Osteoblast (primary cell): ENCODE measurements at regions not wholly inside any gene's neighbourhood (a gene's known extent, or its start where the extent isn't known, plus 50 kb on each side); places are given as distances from the start of the nearest gene placed in this dataset.
"Not testable (repeated sequence)": the region's sequence is repeated elsewhere in the genome, so short reads cannot be mapped to it uniquely, and the experiment has no call there.

ENCODE experiments used
- DNase-seq: peaks from one replicate; pipeline ENCODE4 v3.0.0; 2011; ENCODE audit warnings: low spot score, mixed read lengths; ENCODE audit not compliant: insufficient read length; ENCODE audit errors: missing footprints
- H2AFZ ChIP-seq: 2 replicates; pipeline ENCODE4 v1.6.0; 2011; ENCODE audit warnings: mild to moderate bottlenecking, low read length
- H3K27ac ChIP-seq: 2 replicates; pipeline ENCODE4 v1.5.1; 2011; ENCODE audit warnings: mild to moderate bottlenecking, low read depth, low read length, moderate library complexity
- H3K27me3 ChIP-seq: 2 replicates; pipeline ENCODE4 v1.6.0; 2012; ENCODE audit warnings: mild to moderate bottlenecking, control low read depth, inconsistent platforms, low read length, moderate library complexity; ENCODE audit not compliant: insufficient read depth
- H3K36me3 ChIP-seq: 2 replicates; pipeline ENCODE4 v1.5.1; 2011; ENCODE audit warnings: mild to moderate bottlenecking, low read length, control low read depth, moderate library complexity; ENCODE audit not compliant: insufficient read depth
- H3K4me1 ChIP-seq: 2 replicates; pipeline ENCODE4 v1.5.1; 2011; ENCODE audit warnings: mild to moderate bottlenecking, low read length, control low read depth, moderate library complexity; ENCODE audit not compliant: insufficient read depth
- H3K4me2 ChIP-seq: 2 replicates; pipeline ENCODE4 v1.6.0; 2011; ENCODE audit warnings: mild to moderate bottlenecking, low read length; ENCODE audit not compliant: insufficient read depth
- H3K4me3 ChIP-seq: fragments of 200-600 bp; sonication (generic); 3 replicates; pipeline ENCODE4 v1.5.1; 2012; ENCODE audit warnings: mild to moderate bottlenecking, low read length, inconsistent platforms; ENCODE audit not compliant: insufficient read depth
- H3K79me2 ChIP-seq: 2 replicates; pipeline ENCODE4 v1.6.0; 2012; ENCODE audit warnings: mild to moderate bottlenecking, low read length, control low read depth, inconsistent platforms; ENCODE audit not compliant: insufficient read depth
- H3K9me3 ChIP-seq: 2 replicates; pipeline ENCODE4 v1.5.1; 2011; ENCODE audit warnings: low read depth, low read length, control low read depth
- H4K20me1 ChIP-seq: 2 replicates; pipeline ENCODE4 v1.6.0; 2012; ENCODE audit warnings: mild to moderate bottlenecking, low read length, control low read depth; ENCODE audit not compliant: insufficient read depth
- TF ChIP-seq, protein P1 (sequence below): IDR thresholded peaks from 2 replicates; pipeline ENCODE4 v1.5.1; 2011; ENCODE audit warnings: mild to moderate bottlenecking, low read depth, low read length, moderate library complexity; ENCODE audit errors: extremely low read depth

- Histone ChIP-seq H2AFZ (peak overlapping the region; percentile 83), H3K27ac (peak overlapping the region; percentile 11), H3K4me2 (peak overlapping the region; percentile 1)
These were observed 54.5 kb upstream of the GATA2 start for GRCh38 chr3:128547368-128547987.

GRCh38 chr3:128546646-128547045 lies 53.6 kb upstream of the GATA2 start:
- no peaks in the 10 kb centered on the region for H3K79me2 ChIP-seq
- no peaks in the 10 kb centered on the region for H3K36me3 ChIP-seq
- no peak overlapping the region for H2AFZ ChIP-seq
- TF ChIP-seq, protein P1, sequence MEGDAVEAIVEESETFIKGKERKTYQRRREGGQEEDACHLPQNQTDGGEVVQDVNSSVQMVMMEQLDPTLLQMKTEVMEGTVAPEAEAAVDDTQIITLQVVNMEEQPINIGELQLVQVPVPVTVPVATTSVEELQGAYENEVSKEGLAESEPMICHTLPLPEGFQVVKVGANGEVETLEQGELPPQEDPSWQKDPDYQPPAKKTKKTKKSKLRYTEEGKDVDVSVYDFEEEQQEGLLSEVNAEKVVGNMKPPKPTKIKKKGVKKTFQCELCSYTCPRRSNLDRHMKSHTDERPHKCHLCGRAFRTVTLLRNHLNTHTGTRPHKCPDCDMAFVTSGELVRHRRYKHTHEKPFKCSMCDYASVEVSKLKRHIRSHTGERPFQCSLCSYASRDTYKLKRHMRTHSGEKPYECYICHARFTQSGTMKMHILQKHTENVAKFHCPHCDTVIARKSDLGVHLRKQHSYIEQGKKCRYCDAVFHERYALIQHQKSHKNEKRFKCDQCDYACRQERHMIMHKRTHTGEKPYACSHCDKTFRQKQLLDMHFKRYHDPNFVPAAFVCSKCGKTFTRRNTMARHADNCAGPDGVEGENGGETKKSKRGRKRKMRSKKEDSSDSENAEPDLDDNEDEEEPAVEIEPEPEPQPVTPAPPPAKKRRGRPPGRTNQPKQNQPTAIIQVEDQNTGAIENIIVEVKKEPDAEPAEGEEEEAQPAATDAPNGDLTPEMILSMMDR: no peak
- H4K20me1 ChIP-seq: no peaks in the 10 kb centered on the region
- peaks cover 27% of the 10 kb centered on the region for H3K4me1 ChIP-seq
- no peak overlapping the region for H3K4me2 ChIP-seq
- no peaks in the 10 kb centered on the region for H3K27me3 ChIP-seq
- no peak overlapping the region for H3K4me3 ChIP-seq
- no peaks in the 10 kb centered on the region for H3K9me3 ChIP-seq
- DNase-seq: no peak
- no peak overlapping the region for H3K27ac ChIP-seq

More at GRCh38 chr3:128547368-128547987, 54.5 kb upstream of the GATA2 start:
- H4K20me1 ChIP-seq: no peaks in the 10 kb centered on the region
- peaks cover 27% of the 10 kb centered on the region for H3K4me1 ChIP-seq
- H3K27me3 ChIP-seq: no peaks in the 10 kb centered on the region
- no peak overlapping the region for H3K4me3 ChIP-seq
- H3K79me2 ChIP-seq: no peaks in the 10 kb centered on the region
- H3K9me3 ChIP-seq: no peaks in the 10 kb centered on the region
- TF ChIP-seq, protein P1: no peak
- DNase-seq: peak; percentile 89
- no peaks in the 10 kb centered on the region for H3K36me3 ChIP-seq

DNA sequence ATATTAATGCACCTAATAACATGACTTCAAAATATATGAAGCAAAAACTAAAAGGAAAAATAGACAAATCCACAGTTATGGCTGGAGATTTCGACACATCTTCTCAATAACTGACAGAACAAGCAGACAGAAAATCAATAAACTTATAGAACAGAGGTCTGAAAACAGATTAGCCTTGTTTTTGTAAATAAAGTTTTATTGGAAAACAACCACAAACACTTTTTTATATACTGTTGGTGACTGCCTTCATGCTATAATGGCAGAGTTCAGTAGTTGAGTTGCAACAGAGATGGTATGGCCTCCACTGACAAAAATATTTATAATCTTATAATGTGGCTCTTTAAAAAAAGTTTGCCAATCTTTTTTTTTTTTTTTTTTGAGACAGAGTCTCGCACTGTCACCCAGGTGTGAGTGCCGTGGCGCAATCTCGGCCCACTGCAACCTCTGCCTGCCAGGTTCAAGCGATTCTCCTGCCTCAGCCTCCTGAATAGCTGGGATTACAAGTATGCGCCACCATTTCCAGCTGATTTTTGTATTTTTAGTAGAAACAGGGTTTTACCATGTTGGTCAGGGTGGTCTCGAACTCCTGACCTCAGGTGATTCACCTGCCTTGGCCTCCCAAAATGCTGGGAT lies 52.2 kb upstream of the GATA2 start:
- no peak for DNase-seq
- TF ChIP-seq, protein P1: no peak
- Histone ChIP-seq H3K9me3 (no peaks in the 10 kb centered on the region), H3K27ac (no peak overlapping the region), H3K4me3 (no peak overlapping the region), H3K79me2 (no peaks in the 10 kb centered on the region), H3K36me3 (no peaks in the 10 kb centered on the region), H2AFZ (no peak overlapping the region), H3K4me1 (peaks cover 27% of the 10 kb centered on the region), H3K27me3 (no peaks in the 10 kb centered on the region), H4K20me1 (no peaks in the 10 kb centered on the region), H3K4me2 (no peak overlapping the region)

- H3K9me3 ChIP-seq: no peaks in the 10 kb centered on the region
- TF ChIP-seq, protein P1: no peak
- H3K4me1 ChIP-seq: peaks cover 23% of the 10 kb centered on the region
These were observed 51.2 kb upstream of the GATA2 start for GRCh38 chr3:128544190-128544589.

GRCh38 chr3:128543570-128544174 lies 50.7 kb upstream of the GATA2 start:
- H3K27ac ChIP-seq, H3K79me2 ChIP-seq, H2AFZ ChIP-seq, H3K4me3 ChIP-seq, H4K20me1 ChIP-seq, DNase-seq, H3K4me2 ChIP-seq, H3K9me3 ChIP-seq, H3K27me3 ChIP-seq, H3K36me3 ChIP-seq: not testable (repeated sequence)
- peaks cover 18% of the 10 kb centered on the region for H3K4me1 ChIP-seq

More at GRCh38 chr3:128544190-128544589, 51.2 kb upstream of the GATA2 start:
- peaks cover 4% of the 10 kb centered on the region for H3K27me3 ChIP-seq
- H2AFZ ChIP-seq: no peak overlapping the region
- no peak for DNase-seq
- no peaks in the 10 kb centered on the region for H3K79me2 ChIP-seq
- H3K4me2 ChIP-seq: no peak overlapping the region
- no peaks in the 10 kb centered on the region for H3K36me3 ChIP-seq
- no peak overlapping the region for H3K27ac ChIP-seq
- no peaks in the 10 kb centered on the region for H4K20me1 ChIP-seq
- H3K4me3 ChIP-seq: no peak overlapping the region
